ENCODE measurements at regions not wholly inside any gene's neighbourhood (a gene's known extent, or its start where the extent isn't known, plus 50 kb on each side); places are given as distances from the start of the nearest gene placed in this dataset.

DNA sequence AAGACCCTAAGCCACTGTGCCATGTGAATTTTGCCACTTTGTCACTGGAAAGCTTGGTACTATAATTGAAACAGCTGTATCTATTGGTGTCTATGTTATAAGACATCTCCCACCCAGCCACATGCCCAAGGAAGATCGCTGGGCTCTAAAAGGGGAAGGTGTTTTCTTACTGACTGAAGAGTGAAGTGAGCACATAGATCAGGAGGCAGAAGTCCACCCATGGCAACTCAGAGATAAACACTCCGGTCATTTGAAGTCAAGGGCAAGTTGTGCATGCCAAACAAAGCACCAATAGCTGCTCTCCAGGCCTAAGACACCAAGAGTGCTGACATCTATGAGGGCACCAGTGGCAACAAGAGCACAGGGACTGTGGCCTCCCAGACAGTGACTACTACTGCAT, 153.8 kb downstream of the KCTD12 start:
- Histone ChIP-seq H3K4me1 (ENCODE audit: control insufficient read depth, insufficient read depth, low read length) (no peaks in the 10 kb centered on the region), H3K36me3 (ENCODE audit: control insufficient read depth, insufficient read depth, low read length) (no peaks in the 10 kb centered on the region), H3K27me3 (ENCODE audit: control insufficient read depth, insufficient read depth, low read length) (no peaks in the 10 kb centered on the region), H3K27ac (ENCODE audit: low read length) (no peak overlapping the region), H3K9me3 (ENCODE audit: control insufficient read depth, insufficient read depth, low read depth, low read length) (no peaks in the 10 kb centered on the region), H3K4me3 (ENCODE audit: low read depth in 2 of 2, low read length in 2 of 2) (no peak overlapping the region)
- ChIA-PET CTCF (no interaction called here), POLR2A (no interaction called here)
- intact Hi-C loops (cut with micrococcal nuclease; ENCODE audit: unreplicated experiment) (no loop called here), in situ Hi-C loops (cut with HindIII; ENCODE audit: low pct_unique_long_range_greater_than_20kb, low sequenced_read_pairs) (no loop called here)
- no TSS peak for BruUV-seq (replicated peaks)
- DNase-seq (ENCODE audit: low read depth, low spot score) (no peak), ATAC-seq (no peak)
- TF ChIP-seq POLR2AphosphoS5 (IDR thresholded peaks at IDR 0.05; ENCODE audit: low read depth, low read length) (no peak), SIN3A (IDR thresholded peaks at IDR 0.05; ENCODE audit: borderline replicate concordance, insufficient read depth, low read depth, low read length) (no peak)
- TF ChIP-seq, protein P1, sequence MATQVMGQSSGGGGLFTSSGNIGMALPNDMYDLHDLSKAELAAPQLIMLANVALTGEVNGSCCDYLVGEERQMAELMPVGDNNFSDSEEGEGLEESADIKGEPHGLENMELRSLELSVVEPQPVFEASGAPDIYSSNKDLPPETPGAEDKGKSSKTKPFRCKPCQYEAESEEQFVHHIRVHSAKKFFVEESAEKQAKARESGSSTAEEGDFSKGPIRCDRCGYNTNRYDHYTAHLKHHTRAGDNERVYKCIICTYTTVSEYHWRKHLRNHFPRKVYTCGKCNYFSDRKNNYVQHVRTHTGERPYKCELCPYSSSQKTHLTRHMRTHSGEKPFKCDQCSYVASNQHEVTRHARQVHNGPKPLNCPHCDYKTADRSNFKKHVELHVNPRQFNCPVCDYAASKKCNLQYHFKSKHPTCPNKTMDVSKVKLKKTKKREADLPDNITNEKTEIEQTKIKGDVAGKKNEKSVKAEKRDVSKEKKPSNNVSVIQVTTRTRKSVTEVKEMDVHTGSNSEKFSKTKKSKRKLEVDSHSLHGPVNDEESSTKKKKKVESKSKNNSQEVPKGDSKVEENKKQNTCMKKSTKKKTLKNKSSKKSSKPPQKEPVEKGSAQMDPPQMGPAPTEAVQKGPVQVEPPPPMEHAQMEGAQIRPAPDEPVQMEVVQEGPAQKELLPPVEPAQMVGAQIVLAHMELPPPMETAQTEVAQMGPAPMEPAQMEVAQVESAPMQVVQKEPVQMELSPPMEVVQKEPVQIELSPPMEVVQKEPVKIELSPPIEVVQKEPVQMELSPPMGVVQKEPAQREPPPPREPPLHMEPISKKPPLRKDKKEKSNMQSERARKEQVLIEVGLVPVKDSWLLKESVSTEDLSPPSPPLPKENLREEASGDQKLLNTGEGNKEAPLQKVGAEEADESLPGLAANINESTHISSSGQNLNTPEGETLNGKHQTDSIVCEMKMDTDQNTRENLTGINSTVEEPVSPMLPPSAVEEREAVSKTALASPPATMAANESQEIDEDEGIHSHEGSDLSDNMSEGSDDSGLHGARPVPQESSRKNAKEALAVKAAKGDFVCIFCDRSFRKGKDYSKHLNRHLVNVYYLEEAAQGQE (IDR thresholded peaks at IDR 0.05; ENCODE audit: insufficient read depth in 1 of 2, low read depth in 2 of 2, low read length in 1 of 2), result no peak
- TF ChIP-seq, protein P2, sequence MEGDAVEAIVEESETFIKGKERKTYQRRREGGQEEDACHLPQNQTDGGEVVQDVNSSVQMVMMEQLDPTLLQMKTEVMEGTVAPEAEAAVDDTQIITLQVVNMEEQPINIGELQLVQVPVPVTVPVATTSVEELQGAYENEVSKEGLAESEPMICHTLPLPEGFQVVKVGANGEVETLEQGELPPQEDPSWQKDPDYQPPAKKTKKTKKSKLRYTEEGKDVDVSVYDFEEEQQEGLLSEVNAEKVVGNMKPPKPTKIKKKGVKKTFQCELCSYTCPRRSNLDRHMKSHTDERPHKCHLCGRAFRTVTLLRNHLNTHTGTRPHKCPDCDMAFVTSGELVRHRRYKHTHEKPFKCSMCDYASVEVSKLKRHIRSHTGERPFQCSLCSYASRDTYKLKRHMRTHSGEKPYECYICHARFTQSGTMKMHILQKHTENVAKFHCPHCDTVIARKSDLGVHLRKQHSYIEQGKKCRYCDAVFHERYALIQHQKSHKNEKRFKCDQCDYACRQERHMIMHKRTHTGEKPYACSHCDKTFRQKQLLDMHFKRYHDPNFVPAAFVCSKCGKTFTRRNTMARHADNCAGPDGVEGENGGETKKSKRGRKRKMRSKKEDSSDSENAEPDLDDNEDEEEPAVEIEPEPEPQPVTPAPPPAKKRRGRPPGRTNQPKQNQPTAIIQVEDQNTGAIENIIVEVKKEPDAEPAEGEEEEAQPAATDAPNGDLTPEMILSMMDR (IDR thresholded peaks at IDR 0.05), result no peak

DNA sequence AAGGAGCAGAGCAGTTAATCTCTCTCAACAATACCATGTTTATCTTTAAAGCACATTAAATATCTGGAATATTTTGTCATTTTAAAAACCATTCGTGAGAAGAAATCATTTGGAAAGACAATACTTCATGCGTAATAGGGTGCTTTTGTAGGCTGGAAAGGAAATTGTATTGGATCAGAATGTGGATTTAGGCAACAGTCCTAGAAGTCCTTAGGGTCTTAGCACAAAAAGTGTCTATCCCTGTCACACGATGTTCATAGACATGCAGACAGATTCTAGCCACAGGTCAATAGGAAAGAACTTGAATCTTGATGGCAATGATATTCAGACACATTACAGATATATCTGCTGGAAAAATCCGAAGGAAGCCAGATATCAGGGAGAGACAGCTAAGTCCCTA, 156.0 kb downstream of the KCTD12 start:
- in situ Hi-C loops (cut with HindIII; ENCODE audit: low pct_unique_long_range_greater_than_20kb, low sequenced_read_pairs), result no loop called here
- no peaks in the 10 kb centered on the region for H3K27me3 ChIP-seq (ENCODE audit: control insufficient read depth, insufficient read depth, low read length)
- ChIA-PET CTCF (no interaction called here), POLR2A (no interaction called here)
- no peaks in the 10 kb centered on the region for H3K36me3 ChIP-seq (ENCODE audit: control insufficient read depth, insufficient read depth, low read length)
- no peak overlapping the region for H3K4me3 ChIP-seq (ENCODE audit: low read depth in 2 of 2, low read length in 2 of 2)
- intact Hi-C loops (cut with micrococcal nuclease; ENCODE audit: unreplicated experiment), result no loop called here
- H3K4me1 ChIP-seq (ENCODE audit: control insufficient read depth, insufficient read depth, low read length), result no peaks in the 10 kb centered on the region
- ATAC-seq (no peak), DNase-seq (ENCODE audit: low read depth, low spot score) (no peak)
- TF ChIP-seq, protein P2 (IDR thresholded peaks at IDR 0.05), result no peak
- no peak for TF ChIP-seq TCF7L2 (IDR thresholded peaks at IDR 0.05; ENCODE audit: low read depth, low read length)
- TF ChIP-seq POLR2AphosphoS5 (IDR thresholded peaks at IDR 0.05; ENCODE audit: low read depth, low read length), result no peak
- TF ChIP-seq, protein P1 (IDR thresholded peaks at IDR 0.05; ENCODE audit: insufficient read depth in 1 of 2, low read depth in 2 of 2, low read length in 1 of 2), result no peak
- no peak for TF ChIP-seq SIN3A (IDR thresholded peaks at IDR 0.05; ENCODE audit: borderline replicate concordance, insufficient read depth, low read depth, low read length)
- no TSS peak for BruUV-seq (replicated peaks)
- no peaks in the 10 kb centered on the region for H3K9me3 ChIP-seq (ENCODE audit: control insufficient read depth, insufficient read depth, low read depth, low read length)
- H3K27ac ChIP-seq (ENCODE audit: low read length), result no peak overlapping the region

Measured in Panc1 (cell line).